ENCODE measurements at regions not wholly inside any gene's neighbourhood (a gene's known extent, or its start where the extent isn't known, plus 50 kb on each side); places are given as distances from the start of the nearest gene placed in this dataset.

GRCh38 chr2:236857781-236858180 is 227.9 kb upstream of the COPS8 start:
- DNase-seq: no peak

GRCh38 chr2:236858661-236859060 is 227.0 kb upstream of the COPS8 start:
- DNase-seq: no peak

GRCh38 chr2:236859908-236860307 is 225.8 kb upstream of the COPS8 start:
- no peak for DNase-seq

- DNase-seq: no peak
These were observed 224.4 kb upstream of the COPS8 start for GRCh38 chr2:236861196-236861875.

- DNase-seq: no peak
These were observed 223.7 kb upstream of the COPS8 start for GRCh38 chr2:236861944-236862343.

GRCh38 chr2:236862526-236862925 is 223.2 kb upstream of the COPS8 start:
- no peak for DNase-seq

- no peak for DNase-seq
These were observed 222.5 kb upstream of the COPS8 start for GRCh38 chr2:236862961-236863728.

GRCh38 chr2:236863729-236864126 is 222.0 kb upstream of the COPS8 start:
- no peak for DNase-seq

- no peak for DNase-seq
These were observed 220.6 kb upstream of the COPS8 start for GRCh38 chr2:236865052-236865451.

GRCh38 chr2:236866542-236867340 is 218.9 kb upstream of the COPS8 start:
- no peak for DNase-seq

GRCh38 chr2:236867441-236868260 is 218.0 kb upstream of the COPS8 start:
- no peak for DNase-seq

- no peak for DNase-seq
These were observed 215.3 kb upstream of the COPS8 start for GRCh38 chr2:236870370-236870769.

GRCh38 chr2:236871500-236872001 is 214.1 kb upstream of the COPS8 start:
- DNase-seq: no peak

GRCh38 chr2:236872015-236872414 is 213.7 kb upstream of the COPS8 start:
- no peak for DNase-seq

- DNase-seq: no peak
These were observed 212.7 kb upstream of the COPS8 start for GRCh38 chr2:236872981-236873380.

GRCh38 chr2:236873636-236874035 is 212.1 kb upstream of the COPS8 start:
- no peak for DNase-seq

- DNase-seq: no peak
These were observed 210.7 kb upstream of the COPS8 start for GRCh38 chr2:236874866-236875481.

- no peak for DNase-seq
These were observed 209.7 kb upstream of the COPS8 start for GRCh38 chr2:236875906-236876505.

GRCh38 chr2:236876642-236877041 is 209.0 kb upstream of the COPS8 start:
- no peak for DNase-seq

- DNase-seq: no peak
These were observed 207.7 kb upstream of the COPS8 start for GRCh38 chr2:236877972-236878371.

- DNase-seq: no peak
These were observed 206.2 kb upstream of the COPS8 start for GRCh38 chr2:236879416-236879963.
